AG04450 (cell line): ENCODE measurements at regions not wholly inside any gene's neighbourhood (a gene's known extent, or its start where the extent isn't known, plus 50 kb on each side); places are given as distances from the start of the nearest gene placed in this dataset.

Experiments used
- CTCF ChIA-PET: fragments of 300-600, 350-600 bp; formaldehyde crosslinking; extraction: SDS; loops from one replicate; lab custom pipeline; 2022; ENCODE audit warnings: antibody characterized with exemption, inconsistent platforms; lab: Charles Lee
- POLR2A ChIA-PET: fragments of 350-600 bp; formaldehyde crosslinking; extraction: SDS; loops from one replicate; lab custom pipeline; 2021; ENCODE audit warnings: antibody characterized with exemption, inconsistent platforms; lab: Yijun Ruan, JAX
- DNase-seq: peaks from one replicate; pipeline ENCODE4 v3.0.0-alpha.2; 2011; ENCODE audit warnings: low read depth, low spot score
- H3K27ac ChIP-seq: one replicate; pipeline ENCODE4 v1.5.1; 2012; ENCODE audit warnings: low read depth, low read length, control low read depth
- H3K27me3 ChIP-seq: one replicate; pipeline ENCODE4 v1.6.0; 2012; ENCODE audit warnings: low read length; ENCODE audit not compliant: control insufficient read depth, insufficient read depth
- H3K4me3 ChIP-seq: 2 replicates; pipeline ENCODE4 v1.5.1; 2011; ENCODE audit warnings: mild to moderate bottlenecking, low read depth, low read length, control low read depth
- H3K9me3 ChIP-seq: 2 replicates; pipeline ENCODE4 v1.5.1; 2012; ENCODE audit warnings: low read length; ENCODE audit not compliant: control insufficient read depth, insufficient read depth
- CTCF ChIP-seq: IDR thresholded peaks from 2 replicates; pipeline ENCODE4 v1.5.1; 2011; ENCODE audit warnings: low read depth, low read length, control low read depth, inconsistent platforms

DNA sequence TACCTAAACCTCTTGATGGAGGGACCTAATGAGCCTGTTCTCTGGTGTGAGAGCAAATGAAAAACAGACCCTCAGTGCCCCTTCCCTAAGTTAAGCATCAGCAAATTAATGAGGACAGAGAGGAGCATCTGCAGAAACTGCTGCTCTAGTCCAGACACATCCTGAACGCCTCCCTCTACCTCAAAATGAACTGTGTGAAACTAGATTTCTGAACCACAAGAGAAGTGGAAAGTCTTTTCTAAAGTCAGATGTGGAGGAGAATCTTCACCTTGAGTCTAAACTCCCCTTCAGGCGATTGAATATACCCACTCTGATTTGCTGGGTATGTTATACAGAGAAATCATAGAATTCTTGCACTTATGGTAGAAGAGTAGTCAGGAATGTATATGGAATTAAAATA, 104.4 kb upstream of the AMZ2 start:
- Histone ChIP-seq H3K27ac (no peak overlapping the region), H3K27me3 (peaks cover 7% of the 10 kb centered on the region), H3K4me3 (no peak overlapping the region), H3K9me3 (no peaks in the 10 kb centered on the region)
- CTCF ChIA-PET: no interaction called here
- TF ChIP-seq CTCF: no peak
- POLR2A ChIA-PET: no interaction called here
- no peak for DNase-seq

DNA sequence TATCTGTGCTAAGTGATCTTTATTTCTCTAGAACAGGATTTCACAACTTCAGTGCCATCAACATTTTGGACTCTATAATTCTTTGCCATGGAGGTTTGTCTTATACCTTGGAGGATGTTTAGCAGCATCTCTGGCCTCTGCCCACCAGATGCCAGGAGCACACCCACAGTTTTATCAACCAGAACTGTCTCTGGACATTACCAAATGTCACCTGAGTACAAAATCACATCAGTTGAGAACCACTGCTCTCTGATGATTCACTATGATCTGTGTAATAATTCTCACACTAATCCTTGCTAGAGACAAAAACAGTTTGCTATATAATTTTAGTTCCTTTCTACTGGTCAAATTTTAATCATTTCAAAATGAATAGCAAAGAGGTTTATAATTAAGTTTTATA, 102.8 kb upstream of the AMZ2 start:
- no peak for DNase-seq
- ChIA-PET POLR2A (no interaction called here), CTCF (no interaction called here)
- H3K27ac ChIP-seq: no peak overlapping the region
- TF ChIP-seq CTCF: no peak
- no peaks in the 10 kb centered on the region for H3K9me3 ChIP-seq
- H3K4me3 ChIP-seq: no peak overlapping the region
- H3K27me3 ChIP-seq: peaks cover 7% of the 10 kb centered on the region

- POLR2A ChIA-PET: no interaction called here
- Histone ChIP-seq H3K27me3 (peaks cover 7% of the 10 kb centered on the region), H3K4me3 (no peak overlapping the region), H3K9me3 (no peaks in the 10 kb centered on the region; the same call in 1 of the 2 replicates), H3K27ac (no peak overlapping the region)
- CTCF ChIA-PET: interaction anchor here (1.0 kb wide), 1 partner anchor 24 kb away, joined by 3 read pairs; no protein-coding TSS in a partner anchor
- TF ChIP-seq CTCF: no peak
- DNase-seq: no peak
Measured at GRCh38 chr17:68148936-68149335, 98.9 kb upstream of the AMZ2 start.

GRCh38 chr17:68152161-68152571, 95.7 kb upstream of the AMZ2 start:
- H3K9me3 ChIP-seq: no peaks in the 10 kb centered on the region; the same call in 1 of the 2 replicates
- H3K4me3 ChIP-seq: no peak overlapping the region
- CTCF ChIA-PET: no interaction called here
- POLR2A ChIA-PET: no interaction called here
- no peak overlapping the region for H3K27ac ChIP-seq
- no peak for TF ChIP-seq CTCF
- no peak for DNase-seq
- no peaks in the 10 kb centered on the region for H3K27me3 ChIP-seq

- ChIA-PET POLR2A (interaction anchor here (0.6 kb wide), 1 partner anchor 139 kb away, joined by 6 read pairs; no protein-coding TSS in a partner anchor), CTCF (no interaction called here)
- no peak for DNase-seq
Measured at GRCh38 chr17:68155692-68156091, 92.2 kb upstream of the AMZ2 start.

More at GRCh38 chr17:68155692-68156091, 92.2 kb upstream of the AMZ2 start:
- H3K4me3 ChIP-seq: no peak overlapping the region
- H3K27me3 ChIP-seq: no peaks in the 10 kb centered on the region
- H3K9me3 ChIP-seq: no peaks in the 10 kb centered on the region; the same call in 1 of the 2 replicates
- H3K27ac ChIP-seq: no peak overlapping the region
- TF ChIP-seq CTCF: no peak
